ENCODE measurements at regions not wholly inside any gene's neighbourhood (a gene's known extent, or its start where the extent isn't known, plus 50 kb on each side); places are given as distances from the start of the nearest gene placed in this dataset.

DNA sequence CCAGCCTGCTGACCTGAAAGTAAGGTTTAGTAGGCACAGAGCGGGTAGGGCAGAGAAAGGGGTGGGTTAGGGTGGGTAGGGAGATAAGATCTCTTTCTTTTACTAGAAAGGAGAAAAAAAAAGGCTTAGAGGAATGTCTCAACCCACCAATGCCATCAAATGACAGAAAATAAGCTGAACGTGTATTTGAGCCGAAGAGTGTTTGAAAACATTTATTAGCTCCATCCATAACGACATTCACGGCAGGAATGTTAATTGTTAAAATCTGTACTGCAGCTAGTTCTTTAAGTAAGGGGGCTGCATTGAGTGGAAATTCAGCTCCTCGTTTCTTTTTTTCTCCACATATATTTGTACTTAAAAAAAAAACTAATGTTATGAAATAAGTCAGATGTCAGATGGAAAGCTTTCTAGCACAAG lies 63.7 kb upstream of the ARID5B start:
- TF ChIP-seq, protein P1, sequence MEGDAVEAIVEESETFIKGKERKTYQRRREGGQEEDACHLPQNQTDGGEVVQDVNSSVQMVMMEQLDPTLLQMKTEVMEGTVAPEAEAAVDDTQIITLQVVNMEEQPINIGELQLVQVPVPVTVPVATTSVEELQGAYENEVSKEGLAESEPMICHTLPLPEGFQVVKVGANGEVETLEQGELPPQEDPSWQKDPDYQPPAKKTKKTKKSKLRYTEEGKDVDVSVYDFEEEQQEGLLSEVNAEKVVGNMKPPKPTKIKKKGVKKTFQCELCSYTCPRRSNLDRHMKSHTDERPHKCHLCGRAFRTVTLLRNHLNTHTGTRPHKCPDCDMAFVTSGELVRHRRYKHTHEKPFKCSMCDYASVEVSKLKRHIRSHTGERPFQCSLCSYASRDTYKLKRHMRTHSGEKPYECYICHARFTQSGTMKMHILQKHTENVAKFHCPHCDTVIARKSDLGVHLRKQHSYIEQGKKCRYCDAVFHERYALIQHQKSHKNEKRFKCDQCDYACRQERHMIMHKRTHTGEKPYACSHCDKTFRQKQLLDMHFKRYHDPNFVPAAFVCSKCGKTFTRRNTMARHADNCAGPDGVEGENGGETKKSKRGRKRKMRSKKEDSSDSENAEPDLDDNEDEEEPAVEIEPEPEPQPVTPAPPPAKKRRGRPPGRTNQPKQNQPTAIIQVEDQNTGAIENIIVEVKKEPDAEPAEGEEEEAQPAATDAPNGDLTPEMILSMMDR (IDR thresholded peaks at IDR 0.05): no peak
- no peak for TF ChIP-seq POLR2A (IDR thresholded peaks at IDR 0.05)

Data from testis (tissue), 2 donors.